Activated B cell treated with CpG ODN at 0.5 μM for 24 hours (primary cell): ENCODE measurements at regions not wholly inside any gene's neighbourhood (a gene's known extent, or its start where the extent isn't known, plus 50 kb on each side); places are given as distances from the start of the nearest gene placed in this dataset.

Experiments used
- ATAC-seq: fragments of 200-7000 bp; cut with Tn5 transposase; one replicate; pipeline ENCODE4 v1.10.0; 2021; ENCODE audit warnings: low read depth, mild to moderate bottlenecking, moderate library complexity
- CTCF ChIA-PET: fragments of 350-600 bp; sonication (Branson Sonifier 250); formaldehyde crosslinking; loops from one replicate; lab custom pipeline; 2021; ENCODE audit warnings: antibody characterized with exemption; lab: Charles Lee
- POLR2A ChIA-PET: fragments of 350-600 bp; sonication (Branson Sonifier 250); formaldehyde crosslinking; loops from one replicate; lab custom pipeline; 2021; ENCODE audit warnings: antibody characterized with exemption; lab: Charles Lee
- DNase-seq: peaks from one replicate; pipeline ENCODE4 v3.0.0; 2022
- H3K27ac Mint-ChIP-seq: one replicate; pipeline ENCODE4 v1.8.0; 2020; ENCODE audit warnings: mixed read lengths
- H3K27me3 Mint-ChIP-seq: one replicate; pipeline ENCODE4 v1.8.0; 2021; ENCODE audit warnings: mixed read lengths
- H3K36me3 Mint-ChIP-seq: one replicate; pipeline ENCODE4 v1.8.0; 2021; ENCODE audit warnings: low read depth, mixed read lengths
- H3K4me1 Mint-ChIP-seq: one replicate; pipeline ENCODE4 v1.8.0; 2021; ENCODE audit warnings: mixed read lengths
- H3K4me3 Mint-ChIP-seq: one replicate; pipeline ENCODE4 v1.8.0; 2020; ENCODE audit warnings: mild to moderate bottlenecking, mixed read lengths
- H3K9me3 Mint-ChIP-seq: one replicate; pipeline ENCODE4 v1.8.0; 2020; ENCODE audit warnings: mixed read lengths
- CTCF ChIP-seq: fragments of 200-600 bp; IDR thresholded peaks from one replicate; pipeline ENCODE4 v1.8.0; 2022; ENCODE audit warnings: antibody characterized with exemption, mild to moderate bottlenecking
- intact Hi-C: fragments of 100-400 bp; cut with micrococcal nuclease; formaldehyde crosslinking; loops from one replicate; pipeline ENCODE4 v1.15.1; 2024

- no peaks in the 10 kb centered on the region for H3K4me1 Mint-ChIP-seq
- no peaks in the 10 kb centered on the region for H3K36me3 Mint-ChIP-seq
- POLR2A ChIA-PET = no interaction called here
- no peak for TF ChIP-seq CTCF
- H3K9me3 Mint-ChIP-seq = peaks cover 12% of the 10 kb centered on the region
- H3K27me3 Mint-ChIP-seq = no peaks in the 10 kb centered on the region
- no peak overlapping the region for H3K4me3 Mint-ChIP-seq
- intact Hi-C loops = no loop called here
- DNase-seq (no peak), ATAC-seq (no peak)
- H3K27ac Mint-ChIP-seq = no peak overlapping the region
- CTCF ChIA-PET = no interaction called here
Observed at GRCh38 chr1:90149101-90149500, 154.2 kb downstream of the ZNF326 start.

- Mint-ChIP-seq H3K4me3 (no peak overlapping the region), H3K27me3 (no peaks in the 10 kb centered on the region), H3K27ac (no peak overlapping the region), H3K4me1 (no peaks in the 10 kb centered on the region), H3K36me3 (no peaks in the 10 kb centered on the region), H3K9me3 (peaks cover 11% of the 10 kb centered on the region)
- ATAC-seq (no peak), DNase-seq (no peak)
- TF ChIP-seq CTCF = no peak
- CTCF ChIA-PET = no interaction called here
- intact Hi-C loops = no loop called here
- POLR2A ChIA-PET = no interaction called here
Observed at GRCh38 chr1:90147093-90147492, 152.2 kb downstream of the ZNF326 start.

- POLR2A ChIA-PET = no interaction called here
- Mint-ChIP-seq H3K4me3 (no peak overlapping the region), H3K9me3 (peaks cover 5% of the 10 kb centered on the region), H3K4me1 (no peaks in the 10 kb centered on the region), H3K36me3 (no peaks in the 10 kb centered on the region), H3K27me3 (no peaks in the 10 kb centered on the region), H3K27ac (no peak overlapping the region)
- CTCF ChIA-PET = no interaction called here
- ATAC-seq (no peak), DNase-seq (no peak)
- intact Hi-C loops = no loop called here
- TF ChIP-seq CTCF = no peak
Observed at GRCh38 chr1:90144820-90145219, 149.9 kb downstream of the ZNF326 start.

GRCh38 chr1:90143591-90143990 is 148.7 kb downstream of the ZNF326 start:
- Mint-ChIP-seq H3K27me3 (no peaks in the 10 kb centered on the region), H3K4me3 (no peak overlapping the region), H3K27ac (no peak overlapping the region), H3K4me1 (no peaks in the 10 kb centered on the region), H3K9me3 (peaks cover 8% of the 10 kb centered on the region), H3K36me3 (no peaks in the 10 kb centered on the region)
- intact Hi-C loops = no loop called here
- ChIA-PET POLR2A (no interaction called here), CTCF (no interaction called here)
- ATAC-seq (no peak), DNase-seq (no peak)
- TF ChIP-seq CTCF = no peak

GRCh38 chr1:90142697-90143096 is 147.8 kb downstream of the ZNF326 start:
- Mint-ChIP-seq H3K9me3 (peaks cover 8% of the 10 kb centered on the region), H3K27ac (no peak overlapping the region), H3K27me3 (no peaks in the 10 kb centered on the region), H3K36me3 (no peaks in the 10 kb centered on the region), H3K4me3 (no peak overlapping the region), H3K4me1 (no peaks in the 10 kb centered on the region)
- no peak for TF ChIP-seq CTCF
- CTCF ChIA-PET = no interaction called here
- intact Hi-C loops = no loop called here
- DNase-seq (no peak), ATAC-seq (no peak)
- POLR2A ChIA-PET = no interaction called here
